HFF-Myc (cell line): ENCODE measurements at regions not wholly inside any gene's neighbourhood (a gene's known extent, or its start where the extent isn't known, plus 50 kb on each side); places are given as distances from the start of the nearest gene placed in this dataset.
"Not testable (repeated sequence)": the region's sequence is repeated elsewhere in the genome, so short reads cannot be mapped to it uniquely, and the experiment has no call there.

Experiments used
- DNase-seq: peaks from one replicate; pipeline ENCODE4 v3.0.0-alpha.2; 2011; ENCODE audit warnings: low read depth; ENCODE audit errors: extremely low read depth
- H3K4me3 ChIP-seq: replicated peaks from 2 replicates; pipeline ENCODE4 v1.5.1; 2011; ENCODE audit warnings: low read depth, mild to moderate bottlenecking, control low read depth, low read length
- TF ChIP-seq, protein P1 (sequence below): IDR thresholded peaks from 2 replicates; pipeline ENCODE4 v1.5.1; 2012; ENCODE audit warnings: mild to moderate bottlenecking, low read depth, low read length, control low read depth; ENCODE audit errors: missing control alignments

DNA sequence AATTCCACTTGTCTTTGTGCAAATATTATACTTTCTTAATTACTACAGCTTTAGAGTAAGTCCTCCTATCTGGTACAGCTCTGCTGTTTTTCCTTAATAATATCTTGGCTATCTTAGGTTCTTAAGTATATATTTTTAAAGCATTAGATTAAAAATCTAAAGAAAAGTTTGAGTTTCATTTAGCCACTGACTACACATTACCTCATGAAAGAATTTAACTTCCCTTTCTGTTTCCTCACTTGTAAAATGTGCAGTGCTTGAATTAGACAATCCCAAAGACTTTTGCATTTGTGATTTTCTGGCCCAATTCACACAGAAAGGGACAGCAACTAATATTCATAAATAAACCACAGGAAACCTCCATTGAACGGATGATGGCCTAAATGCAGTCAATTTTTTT, 126.4 kb upstream of the SAMSN1 start:
- no peak for DNase-seq
- H3K4me3 ChIP-seq, result no peak overlapping the region
- TF ChIP-seq, protein P1, sequence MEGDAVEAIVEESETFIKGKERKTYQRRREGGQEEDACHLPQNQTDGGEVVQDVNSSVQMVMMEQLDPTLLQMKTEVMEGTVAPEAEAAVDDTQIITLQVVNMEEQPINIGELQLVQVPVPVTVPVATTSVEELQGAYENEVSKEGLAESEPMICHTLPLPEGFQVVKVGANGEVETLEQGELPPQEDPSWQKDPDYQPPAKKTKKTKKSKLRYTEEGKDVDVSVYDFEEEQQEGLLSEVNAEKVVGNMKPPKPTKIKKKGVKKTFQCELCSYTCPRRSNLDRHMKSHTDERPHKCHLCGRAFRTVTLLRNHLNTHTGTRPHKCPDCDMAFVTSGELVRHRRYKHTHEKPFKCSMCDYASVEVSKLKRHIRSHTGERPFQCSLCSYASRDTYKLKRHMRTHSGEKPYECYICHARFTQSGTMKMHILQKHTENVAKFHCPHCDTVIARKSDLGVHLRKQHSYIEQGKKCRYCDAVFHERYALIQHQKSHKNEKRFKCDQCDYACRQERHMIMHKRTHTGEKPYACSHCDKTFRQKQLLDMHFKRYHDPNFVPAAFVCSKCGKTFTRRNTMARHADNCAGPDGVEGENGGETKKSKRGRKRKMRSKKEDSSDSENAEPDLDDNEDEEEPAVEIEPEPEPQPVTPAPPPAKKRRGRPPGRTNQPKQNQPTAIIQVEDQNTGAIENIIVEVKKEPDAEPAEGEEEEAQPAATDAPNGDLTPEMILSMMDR, result no peak

DNA sequence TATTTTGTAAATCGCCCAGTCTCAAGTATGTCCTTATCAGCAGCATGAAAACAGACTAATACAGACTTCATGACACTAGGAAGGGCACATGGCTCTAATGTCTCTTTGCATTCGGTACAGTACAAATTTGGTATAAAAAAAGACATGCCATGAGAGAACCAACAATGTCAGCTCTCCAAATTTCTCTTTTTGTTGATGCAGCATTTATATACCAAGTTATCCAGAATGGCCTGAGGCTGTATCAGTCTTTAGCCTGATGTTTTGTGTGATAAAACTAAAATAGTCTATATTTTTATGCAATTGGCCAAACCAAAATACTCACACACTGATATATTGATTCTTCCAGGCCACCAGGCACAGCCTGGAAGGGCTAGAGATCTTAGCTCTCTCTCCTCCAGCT, 124.3 kb upstream of the SAMSN1 start:
- TF ChIP-seq, protein P1, result no peak
- no peak for DNase-seq
- H3K4me3 ChIP-seq, result no peak overlapping the region

DNA sequence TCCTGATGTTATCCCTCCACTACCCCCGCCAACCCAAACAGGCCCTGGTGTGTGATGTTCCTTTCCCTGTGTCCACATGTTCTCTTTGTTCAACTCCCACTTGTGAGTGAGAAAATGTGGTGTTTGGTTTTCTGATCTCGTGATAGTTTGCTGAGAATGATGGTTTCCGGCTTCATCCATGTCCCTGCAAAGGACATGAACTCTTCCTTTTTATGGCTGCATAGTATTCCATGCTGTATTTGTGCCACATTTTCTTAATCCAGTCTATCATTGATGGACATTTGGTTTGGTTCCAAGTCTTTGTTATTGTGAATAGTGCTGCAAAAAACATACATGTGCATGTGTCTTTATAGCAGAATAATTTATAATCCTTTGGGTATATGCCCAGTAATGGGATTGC, 123.0 kb upstream of the SAMSN1 start:
- not testable (repeated sequence) for H3K4me3 ChIP-seq, DNase-seq

DNA sequence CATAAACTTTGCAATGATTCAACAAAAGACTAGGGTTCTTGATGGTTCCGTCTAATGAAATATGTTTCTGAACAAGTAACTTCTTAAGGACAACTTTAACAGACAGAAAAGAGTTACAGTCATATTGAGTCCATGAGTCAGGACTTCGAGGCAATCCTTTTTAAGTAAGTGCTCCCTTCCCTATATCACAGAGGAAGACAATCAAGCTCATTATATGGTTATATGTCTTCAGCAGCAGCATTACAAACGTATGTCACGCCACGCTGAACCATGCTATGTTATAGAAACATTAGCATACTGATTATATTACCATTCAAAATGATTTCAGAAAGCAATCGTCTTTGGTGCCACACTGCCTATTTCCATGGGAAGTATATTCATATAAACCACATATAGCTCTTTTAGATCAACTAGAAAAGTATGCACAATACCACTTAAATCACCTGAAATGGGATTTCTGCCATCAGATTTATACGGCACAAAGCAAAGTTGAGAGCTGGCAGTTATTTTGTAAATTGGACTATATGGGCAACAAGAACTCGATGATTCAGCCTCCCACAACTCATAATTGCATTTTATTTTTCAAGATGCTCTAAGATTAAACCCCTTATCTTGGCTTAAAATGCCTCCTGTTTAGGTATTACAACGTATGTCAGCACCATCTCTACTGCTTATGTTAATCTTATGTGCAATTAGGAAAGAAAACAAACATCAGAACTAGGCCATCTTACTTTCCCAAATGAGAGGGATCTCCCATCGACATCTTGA, 111.3 kb upstream of the SAMSN1 start:
- no peak for DNase-seq
- H3K4me3 ChIP-seq, result no peak overlapping the region

DNA sequence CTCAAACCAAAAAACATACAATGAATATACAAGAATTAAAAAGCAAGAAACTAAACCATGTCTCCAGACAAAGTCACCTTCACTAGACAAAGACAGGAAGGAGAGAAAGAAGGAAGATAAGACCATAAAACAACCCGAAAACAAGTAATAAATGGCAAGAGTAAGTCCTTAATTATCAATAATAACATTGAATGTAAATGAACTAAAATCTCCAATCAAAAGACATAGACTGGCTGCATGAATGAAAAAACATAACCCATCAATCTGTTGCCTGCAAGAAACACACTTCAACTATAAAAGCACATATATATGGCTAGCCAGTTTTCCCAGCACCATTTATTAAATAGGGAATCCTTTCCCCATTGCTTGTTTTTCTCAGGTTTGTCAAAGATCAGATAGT, 100.8 kb upstream of the SAMSN1 start:
- DNase-seq, result no peak
- no peak overlapping the region for H3K4me3 ChIP-seq
- TF ChIP-seq, protein P1, result no peak

More for the DNA sequence above, 111.3 kb upstream of the SAMSN1 start:
- TF ChIP-seq, protein P1, result no peak

DNA sequence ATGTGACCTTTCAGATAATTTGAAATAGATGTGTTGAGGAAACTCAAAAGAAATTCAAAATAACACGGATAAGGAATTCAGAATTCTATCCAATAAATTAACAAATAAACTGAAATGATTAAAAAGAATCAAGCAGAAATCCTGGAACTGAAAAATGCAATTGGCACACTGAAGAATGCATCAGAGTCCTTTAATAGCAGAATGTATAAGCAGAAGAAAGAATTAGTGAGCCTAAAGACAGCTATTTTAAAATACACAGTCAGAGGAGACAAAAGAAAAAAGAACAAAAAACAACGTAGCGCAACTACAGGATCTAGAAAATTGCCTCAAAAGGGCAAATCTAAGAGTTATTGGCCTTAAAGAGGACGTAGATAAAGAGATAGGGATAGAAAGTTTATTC, 99.6 kb upstream of the SAMSN1 start:
- DNase-seq, result no peak
- H3K4me3 ChIP-seq, result no peak overlapping the region
- TF ChIP-seq, protein P1, result no peak

DNA sequence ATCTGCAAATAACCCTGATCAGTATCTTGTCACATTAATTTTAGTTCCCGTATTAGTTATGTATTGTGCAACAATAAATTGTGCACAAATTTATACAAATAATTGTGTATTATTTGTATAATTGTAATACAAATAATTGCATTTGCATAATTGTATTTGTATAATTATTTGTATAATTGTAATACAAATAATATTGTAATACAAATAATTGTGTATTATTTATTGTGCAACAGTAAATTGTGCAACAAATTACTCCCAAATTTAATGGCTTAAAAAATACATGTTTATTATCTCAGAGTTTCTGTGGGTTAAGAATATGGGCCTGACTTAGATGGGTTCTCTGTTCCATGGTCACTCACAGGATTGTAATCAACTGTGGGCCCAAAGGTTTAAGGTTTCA, 86.2 kb upstream of the SAMSN1 start:
- no peak for DNase-seq
- H3K4me3 ChIP-seq, result no peak overlapping the region
- TF ChIP-seq, protein P1, result no peak
